GM15510 (cell line): ENCODE measurements at regions not wholly inside any gene's neighbourhood (a gene's known extent, or its start where the extent isn't known, plus 50 kb on each side); places are given as distances from the start of the nearest gene placed in this dataset.

Experiments used
- POLR2A ChIP-seq: IDR thresholded peaks from 3 replicates; pipeline ENCODE4 v1.6.1; 2011; ENCODE audit warnings: borderline replicate concordance; ENCODE audit not compliant: insufficient read length; ENCODE audit errors: extremely low read depth

- no peak for TF ChIP-seq POLR2A
Observed at GRCh38 chr2:242085941-242086621, 216.6 kb downstream of the RTP5 start.

DNA sequence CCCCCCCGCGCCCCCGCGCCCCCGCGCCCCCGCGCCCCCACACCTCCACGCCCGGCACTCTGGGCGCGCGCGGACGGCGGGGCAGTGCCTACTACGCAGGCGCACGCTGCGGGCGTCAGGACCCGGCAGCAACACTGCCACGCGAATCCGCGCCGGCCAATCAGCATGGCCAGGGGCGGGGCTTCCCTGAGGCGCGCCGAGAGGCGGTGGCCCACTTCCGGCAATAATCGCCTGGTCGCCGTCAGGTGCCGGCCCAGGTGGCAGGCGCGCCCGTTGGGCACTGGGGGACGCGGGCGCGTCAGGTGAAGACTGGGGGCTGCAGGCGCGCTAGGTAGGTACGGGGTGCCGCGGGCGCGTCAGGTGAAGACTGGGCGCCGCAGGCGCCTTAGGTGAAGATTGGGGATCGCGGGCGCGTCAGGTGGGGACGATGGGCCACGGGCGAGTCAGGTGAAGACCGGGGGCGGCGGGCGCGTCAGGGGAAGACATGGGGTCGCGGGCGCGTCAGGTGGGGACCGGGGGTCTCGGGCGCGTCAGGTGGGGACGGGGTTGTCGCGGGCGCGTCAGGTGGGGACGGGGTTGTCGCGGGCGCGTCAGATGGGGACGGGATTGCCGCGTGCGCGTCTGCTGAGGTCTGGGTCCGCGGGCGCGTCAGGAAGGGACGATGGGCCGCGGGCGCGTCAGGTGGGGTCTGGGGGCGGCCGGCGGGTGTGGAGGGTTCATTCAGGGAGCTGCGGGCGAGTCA is 219.1 kb downstream of the RTP5 start:
- TF ChIP-seq POLR2A, result peak; percentile 72

GRCh38 chr2:242098034-242098433 is 228.5 kb downstream of the RTP5 start:
- TF ChIP-seq POLR2A, result no peak

- no peak for TF ChIP-seq POLR2A
Observed at GRCh38 chr2:242098445-242099128, 229.1 kb downstream of the RTP5 start.
